ENCODE measurements at regions not wholly inside any gene's neighbourhood (a gene's known extent, or its start where the extent isn't known, plus 50 kb on each side); places are given as distances from the start of the nearest gene placed in this dataset.

DNA sequence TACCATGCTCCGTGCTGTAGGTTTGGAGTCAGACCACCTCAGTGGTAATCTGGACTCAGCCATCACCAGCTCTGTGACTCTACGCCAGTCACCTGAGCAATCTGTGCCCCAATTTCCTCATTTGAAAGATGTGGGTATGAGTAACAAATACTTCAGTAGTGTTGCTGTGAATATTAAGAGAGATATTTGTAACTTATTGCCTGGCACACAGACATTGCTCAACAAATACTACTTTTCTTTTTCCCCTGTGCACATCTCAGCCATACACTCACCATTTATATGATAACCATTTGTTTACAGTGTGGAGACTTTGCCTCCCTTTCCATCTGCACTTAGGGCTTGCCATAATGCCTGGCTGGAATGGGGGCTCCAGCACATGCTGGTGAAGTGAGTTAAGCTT, 89.7 kb upstream of the CLPB start:
- no peak for TF ChIP-seq POLR2A (IDR thresholded peaks at IDR 0.05)
- TF ChIP-seq, protein P1, sequence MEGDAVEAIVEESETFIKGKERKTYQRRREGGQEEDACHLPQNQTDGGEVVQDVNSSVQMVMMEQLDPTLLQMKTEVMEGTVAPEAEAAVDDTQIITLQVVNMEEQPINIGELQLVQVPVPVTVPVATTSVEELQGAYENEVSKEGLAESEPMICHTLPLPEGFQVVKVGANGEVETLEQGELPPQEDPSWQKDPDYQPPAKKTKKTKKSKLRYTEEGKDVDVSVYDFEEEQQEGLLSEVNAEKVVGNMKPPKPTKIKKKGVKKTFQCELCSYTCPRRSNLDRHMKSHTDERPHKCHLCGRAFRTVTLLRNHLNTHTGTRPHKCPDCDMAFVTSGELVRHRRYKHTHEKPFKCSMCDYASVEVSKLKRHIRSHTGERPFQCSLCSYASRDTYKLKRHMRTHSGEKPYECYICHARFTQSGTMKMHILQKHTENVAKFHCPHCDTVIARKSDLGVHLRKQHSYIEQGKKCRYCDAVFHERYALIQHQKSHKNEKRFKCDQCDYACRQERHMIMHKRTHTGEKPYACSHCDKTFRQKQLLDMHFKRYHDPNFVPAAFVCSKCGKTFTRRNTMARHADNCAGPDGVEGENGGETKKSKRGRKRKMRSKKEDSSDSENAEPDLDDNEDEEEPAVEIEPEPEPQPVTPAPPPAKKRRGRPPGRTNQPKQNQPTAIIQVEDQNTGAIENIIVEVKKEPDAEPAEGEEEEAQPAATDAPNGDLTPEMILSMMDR (IDR thresholded peaks at IDR 0.05) = no peak
